ENCODE measurements at regions not wholly inside any gene's neighbourhood (a gene's known extent, or its start where the extent isn't known, plus 50 kb on each side); places are given as distances from the start of the nearest gene placed in this dataset.

DNA sequence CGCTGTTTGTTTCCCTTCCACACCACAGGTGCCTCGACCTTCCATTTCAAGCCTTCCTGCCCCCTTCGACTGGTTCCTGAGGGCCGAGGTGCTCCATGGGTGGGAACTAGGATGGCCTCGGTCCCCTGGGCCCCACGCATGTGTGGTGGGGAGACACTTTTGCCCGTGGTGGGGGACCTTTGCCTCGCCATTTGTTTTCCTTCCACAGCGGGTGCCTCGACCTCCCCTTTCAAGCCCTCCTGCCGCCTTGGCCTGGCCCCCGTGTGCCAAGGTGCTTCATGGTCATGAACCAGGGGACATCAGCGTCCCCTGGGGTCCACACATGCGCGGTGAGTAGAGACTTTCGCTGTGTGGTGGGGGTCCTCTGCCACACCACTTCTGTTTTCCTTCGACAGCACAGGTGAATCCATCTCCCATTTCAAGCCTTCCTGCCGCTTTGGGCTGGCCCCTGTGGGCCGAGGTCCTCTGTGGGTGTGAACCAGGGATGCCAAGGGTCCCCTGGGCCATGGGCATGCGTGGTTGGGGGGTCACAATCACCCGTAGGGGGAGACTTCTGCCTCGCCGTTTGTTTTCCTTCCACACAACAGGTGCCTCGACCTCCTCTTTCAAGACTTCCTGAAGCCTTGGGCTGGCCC lies 364.4 kb downstream of the ALG10 start:
- TF ChIP-seq CTCF (IDR thresholded peaks at IDR 0.05) (no peak), EP300 (IDR thresholded peaks at IDR 0.05) (no peak)
